Esophagus squamous epithelium (tissue), 5 donors: ENCODE measurements at regions not wholly inside any gene's neighbourhood (a gene's known extent, or its start where the extent isn't known, plus 50 kb on each side); places are given as distances from the start of the nearest gene placed in this dataset.

Experiments used
- DNase-seq: peaks from one replicate; lab custom pipeline; 2025; lab: John Stamatoyannopoulos, UW
- H3K27ac ChIP-seq, 4 donors: fragments of 200-600 bp; sonication (generic); one replicate each; pipeline ENCODE4 v1.5.1; 2016 to 2019; ENCODE audit warnings: mild to moderate bottlenecking in 1 of 4
- H3K27me3 ChIP-seq, 4 donors: fragments of 200-600 bp; sonication (generic); 1 replicate in 3 of 4; 2 replicates in 1 of 4; pipeline versions ENCODE4 v1.5.1 to v1.6.0; 2017 to 2021; ENCODE audit warnings: antibody characterized with exemption in 1 of 4
- H3K36me3 ChIP-seq, 3 donors: fragments of 200-600 bp; sonication (generic); one replicate each; pipeline ENCODE4 v1.5.1; 2016 to 2019
- H3K4me1 ChIP-seq, 3 donors: fragments of 200-600 bp; sonication (generic); one replicate each; pipeline ENCODE4 v1.5.1; 2017 to 2019
- H3K4me3 ChIP-seq, 4 donors: fragments of 200-600 bp; sonication (generic); 1 replicate in 3 of 4; 2 replicates in 1 of 4; pipeline ENCODE4 v1.5.1; 2016 to 2019; ENCODE audit warnings: mild to moderate bottlenecking in 2 of 4, moderate library complexity in 1 of 4
- H3K9me3 ChIP-seq, 3 donors: fragments of 200-600 bp; sonication (generic); one replicate each; pipeline ENCODE4 v1.5.1; 2016 to 2019
- CTCF ChIP-seq, 6 experiments: fragments of 450-650 bp in 4 of 6; fragments of 200-600 bp in 2 of 6; sonication (generic) in 2 of 6; IDR thresholded peaks; one replicate each; pipeline ENCODE4 v1.5.1; 2016 to 2019; ENCODE audit warnings: antibody characterized with exemption in 6 of 6, mild to moderate bottlenecking in 4 of 6, moderate library complexity in 4 of 6
- POLR2A ChIP-seq, 4 donors: fragments of 450-650 bp; IDR thresholded peaks; one replicate each; pipeline ENCODE4 v1.6.1; 2017; ENCODE audit warnings: antibody characterized with exemption in 4 of 4, mild to moderate bottlenecking in 4 of 4, moderate library complexity in 3 of 4
- WGBS, 2 donors: methylation state at CpG; one replicate each; pipeline ENCODE4 v1.1.5; 2018; 5-methylcytosine and 5-hydroxymethylcytosine counted together
- intact Hi-C: fragments of 100-400 bp; cut with DNase I; formaldehyde crosslinking; loops from one replicate; pipeline ENCODE4 v1.15.0; 2022
- donor health status: DM: yes; HTN: yes; CAD: no.

DNA sequence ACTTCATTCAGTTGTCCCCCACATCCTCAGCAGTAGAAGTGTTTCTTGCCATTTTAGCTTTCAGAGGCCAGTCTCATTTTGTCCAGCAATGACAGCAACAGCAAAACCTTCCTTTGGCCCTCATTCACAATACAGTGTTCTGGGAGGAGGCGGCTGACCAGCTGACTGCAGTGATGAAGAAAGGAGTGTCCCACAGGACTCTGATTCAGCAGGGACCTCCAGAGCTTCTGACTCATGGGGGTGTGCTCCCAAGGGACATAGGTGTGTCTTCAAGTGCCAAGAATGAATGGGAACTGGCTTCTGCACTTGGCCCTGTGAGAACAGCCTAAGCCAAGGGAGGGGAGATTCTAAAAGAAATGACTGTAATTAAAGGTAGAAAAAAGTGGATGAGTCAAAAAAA lies 147.0 kb upstream of the PELI1 start:
- Histone ChIP-seq H3K4me1 (peaks cover 0 to 20% (median 0%) of the 10 kb centered on the region in 3 donors), H3K36me3 (no peaks in the 10 kb centered on the region), H3K4me3 (no peak overlapping the region), H3K27me3 (no peaks in the 10 kb centered on the region), H3K9me3 (no peaks in the 10 kb centered on the region), H3K27ac (peak overlapping the region in 2 of 4 donors; percentile 54 to 73)
- no peak for TF ChIP-seq POLR2A (IDR thresholded peaks at IDR 0.05)
- TF ChIP-seq CTCF (IDR thresholded peaks at IDR 0.05) = no peak
- no peak for DNase-seq
- 63 to 80% methylated on average over 1 of the region's 1 CpG for WGBS, 2 donors
- intact Hi-C loops = no loop called here

- Histone ChIP-seq H3K27me3 (no peaks in the 10 kb centered on the region), H3K36me3 (no peaks in the 10 kb centered on the region), H3K27ac (no peak overlapping the region), H3K4me3 (no peak overlapping the region), H3K9me3 (no peaks in the 10 kb centered on the region), H3K4me1 (peaks cover 0 to 13% (median 0%) of the 10 kb centered on the region in 3 donors)
- WGBS, 2 donors = 65 to 79% methylated on average over 4 to 5 of the region's 5 CpGs
- intact Hi-C loops = no loop called here
- DNase-seq = no peak
- TF ChIP-seq POLR2A (IDR thresholded peaks at IDR 0.05) (no peak), CTCF (IDR thresholded peaks at IDR 0.05) (no peak)
Observed at GRCh38 chr2:64295326-64296139, 151.3 kb upstream of the PELI1 start.

DNA sequence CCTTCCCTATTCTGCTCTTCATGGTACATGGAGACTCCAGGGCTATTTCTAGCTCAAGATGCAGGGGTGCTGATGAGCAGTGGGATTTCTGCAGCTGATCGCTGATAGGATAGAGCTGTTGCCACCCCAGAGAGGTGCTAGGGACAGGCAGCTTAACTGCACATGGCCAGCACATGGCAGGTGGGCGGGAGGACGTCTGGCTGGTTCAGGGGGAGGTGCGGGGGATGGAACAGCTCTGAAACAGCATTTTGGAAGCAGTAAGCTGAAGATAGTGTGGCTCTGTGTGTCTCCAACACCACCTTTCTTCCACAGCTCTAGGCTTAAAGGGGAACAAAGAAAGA lies 151.9 kb upstream of the PELI1 start:
- H3K9me3 ChIP-seq = no peaks in the 10 kb centered on the region
- intact Hi-C loops = no loop called here
- no peak for DNase-seq
- no peaks in the 10 kb centered on the region for H3K36me3 ChIP-seq
- H3K4me1 ChIP-seq = peaks cover 0 to 7% (median 0%) of the 10 kb centered on the region in 3 donors
- no peak overlapping the region for H3K27ac ChIP-seq
- 49 to 51% methylated on average over 2 to 4 of the region's 4 CpGs for WGBS, 2 donors
- H3K4me3 ChIP-seq = no peak overlapping the region
- TF ChIP-seq CTCF (IDR thresholded peaks at IDR 0.05) = no peak
- no peaks in the 10 kb centered on the region for H3K27me3 ChIP-seq

DNA sequence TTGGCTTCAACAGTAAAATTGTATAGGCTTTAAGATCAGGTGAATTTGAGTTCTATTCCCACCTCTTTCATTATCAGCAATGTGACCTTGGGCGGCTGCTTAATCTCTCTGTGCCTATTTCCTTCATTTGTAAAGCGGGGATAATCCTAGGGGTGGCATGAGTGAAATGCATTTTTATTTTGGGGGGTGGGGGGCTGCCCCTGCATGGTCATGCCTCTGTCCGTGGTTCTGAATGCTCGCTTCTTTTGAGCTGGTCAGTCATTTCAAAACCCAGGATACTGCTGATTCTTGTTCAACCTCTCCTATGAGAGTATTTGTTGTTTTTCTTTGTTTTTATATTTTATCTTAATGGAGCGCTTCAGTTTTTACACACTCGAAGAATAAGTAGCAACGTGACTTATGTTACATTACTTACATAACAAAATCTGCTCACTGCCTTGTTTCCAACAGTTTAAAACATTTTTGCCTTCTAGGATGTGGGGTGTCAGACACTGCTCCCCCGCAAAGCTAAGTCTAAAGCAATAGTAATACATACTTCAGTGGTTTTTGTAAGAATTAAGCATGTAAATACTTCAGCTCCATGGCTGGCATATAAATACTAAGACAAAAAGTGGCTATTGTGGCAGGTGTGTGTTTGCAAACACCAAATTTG lies 152.6 kb upstream of the PELI1 start:
- Histone ChIP-seq H3K4me3 (no peak overlapping the region), H3K9me3 (no peaks in the 10 kb centered on the region), H3K36me3 (no peaks in the 10 kb centered on the region), H3K27ac (no peak overlapping the region), H3K27me3 (no peaks in the 10 kb centered on the region), H3K4me1 (no peaks in the 10 kb centered on the region)
- 87 to 88% methylated on average over 8 of the region's 8 CpGs for WGBS, 2 donors
- TF ChIP-seq POLR2A (IDR thresholded peaks at IDR 0.05) (no peak), CTCF (IDR thresholded peaks at IDR 0.05) (no peak)
- DNase-seq = no peak
- intact Hi-C loops = no loop called here

DNA sequence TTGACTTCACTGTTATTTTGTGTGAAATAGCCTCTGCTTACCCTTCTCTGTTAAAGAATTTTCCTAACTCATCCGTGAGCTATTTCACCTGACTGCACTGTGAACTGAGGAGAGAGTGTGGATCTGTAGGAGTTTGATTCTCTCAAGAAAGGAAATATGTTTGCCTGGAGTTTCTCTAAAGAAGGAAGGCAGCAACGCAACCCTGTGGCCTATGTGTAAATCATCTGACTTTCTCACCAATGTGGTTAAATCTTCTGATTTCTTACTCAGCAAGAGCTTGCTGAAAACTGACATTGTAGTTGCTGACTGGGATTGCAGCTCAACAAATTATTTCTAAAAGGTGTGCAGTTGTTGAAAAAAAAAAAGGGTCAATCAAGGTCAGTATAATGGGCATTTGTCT lies 153.9 kb upstream of the PELI1 start:
- DNase-seq = no peak
- no peaks in the 10 kb centered on the region for H3K36me3 ChIP-seq
- no peaks in the 10 kb centered on the region for H3K9me3 ChIP-seq
- no peaks in the 10 kb centered on the region for H3K27me3 ChIP-seq
- H3K4me3 ChIP-seq = no peak overlapping the region
- intact Hi-C loops = no loop called here
- H3K4me1 ChIP-seq = no peaks in the 10 kb centered on the region
- TF ChIP-seq CTCF (IDR thresholded peaks at IDR 0.05) (no peak), POLR2A (IDR thresholded peaks at IDR 0.05) (no peak)
- WGBS, 2 donors = 71 to 73% methylated on average over 2 of the region's 2 CpGs
- no peak overlapping the region for H3K27ac ChIP-seq
